Urinary bladder (tissue), 3 donors: ENCODE measurements at regions not wholly inside any gene's neighbourhood (a gene's known extent, or its start where the extent isn't known, plus 50 kb on each side); places are given as distances from the start of the nearest gene placed in this dataset.

Experiments
- DNase-seq: peaks from one replicate; pipeline ENCODE4 v3.0.0-alpha.2; 2015; ENCODE audit errors: extremely low spot score
- H3K27ac ChIP-seq: one replicate; pipeline ENCODE4 v1.5.1; 2013; ENCODE audit warnings: low read depth, mild to moderate bottlenecking, moderate library complexity
- H3K36me3 ChIP-seq: one replicate; pipeline ENCODE4 v1.6.1; 2013; ENCODE audit warnings: mild to moderate bottlenecking, moderate library complexity; ENCODE audit not compliant: insufficient read depth
- H3K4me1 ChIP-seq: one replicate; pipeline ENCODE4 v1.6.1; 2013; ENCODE audit warnings: mild to moderate bottlenecking, moderate library complexity; ENCODE audit not compliant: insufficient read depth
- H3K4me3 ChIP-seq: one replicate; pipeline ENCODE4 v1.5.1; 2013; ENCODE audit warnings: low read depth, low read length
- WGBS: extraction: QIAGEN DNeasy Blood & Tissue Kit; methylation state at CpG from one replicate; pipeline ENCODE4 v1.1.7; 2013; 5-methylcytosine and 5-hydroxymethylcytosine counted together
- donor health status: healthy with polysubstance abuse.
- donor health status: healthy.

GRCh38 chr15:57849317-57849716, 142.8 kb downstream of the POLR2M start:
- WGBS, result 86% methylated on average over 5 of the region's 5 CpGs
- no peaks in the 10 kb centered on the region for H3K4me1 ChIP-seq
- DNase-seq, result no peak

GRCh38 chr15:57854531-57854930, 148.0 kb downstream of the POLR2M start:
- Histone ChIP-seq H3K27ac (no peak overlapping the region), H3K36me3 (no peaks in the 10 kb centered on the region), H3K4me1 (no peaks in the 10 kb centered on the region), H3K4me3 (no peak overlapping the region)
- no peak for DNase-seq

More at GRCh38 chr15:57849317-57849716, 142.8 kb downstream of the POLR2M start:
- Histone ChIP-seq H3K36me3 (no peaks in the 10 kb centered on the region), H3K4me3 (no peak overlapping the region), H3K27ac (no peak overlapping the region)

GRCh38 chr15:57857871-57858270, 151.4 kb downstream of the POLR2M start:
- 94% methylated on average over 1 of the region's 1 CpG for WGBS
- Histone ChIP-seq H3K36me3 (no peaks in the 10 kb centered on the region), H3K4me1 (no peaks in the 10 kb centered on the region), H3K27ac (no peak overlapping the region), H3K4me3 (no peak overlapping the region)
- no peak for DNase-seq

- Histone ChIP-seq H3K4me3 (no peak overlapping the region), H3K27ac (no peak overlapping the region), H3K4me1 (no peaks in the 10 kb centered on the region), H3K36me3 (no peaks in the 10 kb centered on the region)
- 87% methylated on average over 2 of the region's 2 CpGs for WGBS
- no peak for DNase-seq
Observed at GRCh38 chr15:57859130-57859685, 152.7 kb downstream of the POLR2M start.

- DNase-seq, result peak; percentile 32
- no peak overlapping the region for H3K27ac ChIP-seq
- H3K4me3 ChIP-seq, result no peak overlapping the region
- H3K4me1 ChIP-seq, result no peaks in the 10 kb centered on the region
- no peaks in the 10 kb centered on the region for H3K36me3 ChIP-seq
- 28% methylated on average over 6 of the region's 6 CpGs for WGBS
Observed at GRCh38 chr15:57861034-57861638, 154.6 kb downstream of the POLR2M start.

- Histone ChIP-seq H3K4me3 (no peak overlapping the region), H3K27ac (no peak overlapping the region), H3K4me1 (no peaks in the 10 kb centered on the region), H3K36me3 (no peaks in the 10 kb centered on the region)
- 69% methylated on average over 6 of the region's 6 CpGs for WGBS
- DNase-seq, result no peak
Observed at GRCh38 chr15:57861815-57862586, 155.5 kb downstream of the POLR2M start.

GRCh38 chr15:57862761-57863160, 156.2 kb downstream of the POLR2M start:
- 90% methylated on average over 6 of the region's 6 CpGs for WGBS
- Histone ChIP-seq H3K36me3 (no peaks in the 10 kb centered on the region), H3K4me1 (no peaks in the 10 kb centered on the region), H3K4me3 (no peak overlapping the region), H3K27ac (no peak overlapping the region)
- DNase-seq, result no peak

GRCh38 chr15:57865294-57865693, 158.8 kb downstream of the POLR2M start:
- WGBS, result 93% methylated on average over 3 of the region's 3 CpGs
- Histone ChIP-seq H3K27ac (no peak overlapping the region), H3K4me1 (no peaks in the 10 kb centered on the region), H3K4me3 (no peak overlapping the region), H3K36me3 (no peaks in the 10 kb centered on the region)
- DNase-seq, result no peak

- WGBS, result 56% methylated on average over 7 of the region's 7 CpGs
- no peak overlapping the region for H3K4me3 ChIP-seq
- DNase-seq, result no peak
- no peak overlapping the region for H3K27ac ChIP-seq
- H3K36me3 ChIP-seq, result no peaks in the 10 kb centered on the region
- no peaks in the 10 kb centered on the region for H3K4me1 ChIP-seq
Observed at GRCh38 chr15:57866149-57866736, 159.7 kb downstream of the POLR2M start.

GRCh38 chr15:57867970-57868798, 161.7 kb downstream of the POLR2M start:
- no peak overlapping the region for H3K27ac ChIP-seq
- WGBS, result 85% methylated on average over 16 of the region's 16 CpGs
- H3K4me1 ChIP-seq, result no peaks in the 10 kb centered on the region
- H3K4me3 ChIP-seq, result no peak overlapping the region
- no peaks in the 10 kb centered on the region for H3K36me3 ChIP-seq
- DNase-seq, result no peak

GRCh38 chr15:57870667-57871066, 164.2 kb downstream of the POLR2M start:
- WGBS, result 91% methylated on average over 2 of the region's 2 CpGs
- no peak overlapping the region for H3K27ac ChIP-seq
- DNase-seq, result no peak

GRCh38 chr15:57872281-57873030, 165.9 kb downstream of the POLR2M start:
- Histone ChIP-seq H3K4me1 (no peaks in the 10 kb centered on the region), H3K36me3 (no peaks in the 10 kb centered on the region), H3K4me3 (no peak overlapping the region), H3K27ac (no peak overlapping the region)
- DNase-seq, result no peak
- WGBS, result 65% methylated on average over 6 of the region's 6 CpGs

More at GRCh38 chr15:57870667-57871066, 164.2 kb downstream of the POLR2M start:
- no peak overlapping the region for H3K4me3 ChIP-seq
- H3K36me3 ChIP-seq, result no peaks in the 10 kb centered on the region
- H3K4me1 ChIP-seq, result no peaks in the 10 kb centered on the region
